ENCODE measurements at regions not wholly inside any gene's neighbourhood (a gene's known extent, or its start where the extent isn't known, plus 50 kb on each side); places are given as distances from the start of the nearest gene placed in this dataset.
"Not testable (repeated sequence)": the region's sequence is repeated elsewhere in the genome, so short reads cannot be mapped to it uniquely, and the experiment has no call there.

- in situ Hi-C loops (cut with MboI; ENCODE audit: low pct_unique_long_range_greater_than_20kb in 2 of 9, low sequenced_read_pairs in 9 of 9, unreplicated experiment in 9 of 9), result loop anchor here in 1 of 9 experiments (25.0 kb wide), 1 partner anchor 262 kb away; no protein-coding TSS in a partner anchor
- H3K4me3 ChIP-seq, result no peak overlapping the region
- peaks cover 17 to 23% of the 10 kb centered on the region in 2 donors for H3K4me1 ChIP-seq (replicated peaks in 1 of 2)
- no peak for ATAC-seq (replicated peaks in 6 of 8)
- H3K27ac ChIP-seq, result no peak overlapping the region
- WGBS, 10 experiments, result 30 to 100% (median 85%) methylated on average over 1 to 6 of the region's 6 CpGs; no CpG with 5 or more reads in 2 of the 10 experiments
Observed at GRCh38 chr19:28998974-28999373, 214.0 kb downstream of the UQCRFS1 start.

GRCh38 chr19:28997866-28998265, 215.1 kb downstream of the UQCRFS1 start:
- 0 to 72% (median 38%) methylated on average over 1 to 6 of the region's 6 CpGs; no CpG with 5 or more reads in 2 of the 10 experiments for whole genome bisulfite sequencing, 10 experiments
- peaks cover 15 to 20% of the 10 kb centered on the region in 2 donors for H3K4me1 ChIP-seq (replicated peaks in 1 of 2)
- H3K4me3 ChIP-seq; ATAC-seq (replicated peaks in 6 of 8); H3K27ac ChIP-seq: not testable (repeated sequence)
- in situ Hi-C loops (cut with MboI; ENCODE audit: low pct_unique_long_range_greater_than_20kb in 2 of 9, low sequenced_read_pairs in 9 of 9, unreplicated experiment in 9 of 9), result loop anchor here in 1 of 9 experiments (25.0 kb wide), 1 partner anchor 261 kb away; no protein-coding TSS in a partner anchor

GRCh38 chr19:28990522-28990921, 222.4 kb downstream of the UQCRFS1 start:
- Histone ChIP-seq H3K27ac (no peak overlapping the region), H3K4me1 (replicated peaks in 1 of 2) (peaks cover 12 to 15% of the 10 kb centered on the region in 2 donors), H3K4me3 (no peak overlapping the region)
- in situ Hi-C loops (cut with MboI; ENCODE audit: low pct_unique_long_range_greater_than_20kb in 2 of 9, low sequenced_read_pairs in 9 of 9, unreplicated experiment in 9 of 9), result loop anchor here in 1 of 9 experiments (25.0 kb wide), 1 partner anchor 253 kb away; no protein-coding TSS in a partner anchor
- 60 to 100% (median 77%) methylated on average over 1 to 4 of the region's 5 CpGs; no CpG with 5 or more reads in 6 of the 10 experiments for WGBS, 10 experiments
- peak in 7 of 8 experiments; percentile 29 to 99 (median 98) for ATAC-seq (replicated peaks in 6 of 8)

- ATAC-seq (replicated peaks in 6 of 8), result peak in 2 of 8 experiments; percentile 66 to 84
- Histone ChIP-seq H3K4me3 (no peak overlapping the region), H3K4me1 (replicated peaks in 1 of 2) (peaks cover 12 to 15% of the 10 kb centered on the region in 2 donors), H3K27ac (no peak overlapping the region)
- in situ Hi-C loops (cut with MboI; ENCODE audit: low pct_unique_long_range_greater_than_20kb in 2 of 9, low sequenced_read_pairs in 9 of 9, unreplicated experiment in 9 of 9), result loop anchor here in 1 of 9 experiments (25.0 kb wide), 1 partner anchor 252 kb away; no protein-coding TSS in a partner anchor
- 68 to 92% (median 88%) methylated on average over 2 to 3 of the region's 6 CpGs; no CpG with 5 or more reads in 6 of the 10 experiments for WGBS, 10 experiments
Observed at GRCh38 chr19:28989739-28990138, 223.2 kb downstream of the UQCRFS1 start.

- 16 to 93% (median 79%) methylated on average over 1 of the region's 1 CpG; no CpG with 5 or more reads in 2 of the 10 experiments for WGBS, 10 experiments
- in situ Hi-C loops (cut with MboI; ENCODE audit: low pct_unique_long_range_greater_than_20kb in 2 of 9, low sequenced_read_pairs in 9 of 9, unreplicated experiment in 9 of 9), result loop anchor here in 1 of 9 experiments (25.0 kb wide), 1 partner anchor 251 kb away; no protein-coding TSS in a partner anchor
- Histone ChIP-seq H3K4me3 (no peak overlapping the region), H3K4me1 (replicated peaks in 1 of 2) (peaks cover 9 to 10% of the 10 kb centered on the region in 2 donors), H3K27ac (no peak overlapping the region)
- no peak for ATAC-seq (replicated peaks in 6 of 8)
Observed at GRCh38 chr19:28988066-28988465, 224.9 kb downstream of the UQCRFS1 start.

DNA sequence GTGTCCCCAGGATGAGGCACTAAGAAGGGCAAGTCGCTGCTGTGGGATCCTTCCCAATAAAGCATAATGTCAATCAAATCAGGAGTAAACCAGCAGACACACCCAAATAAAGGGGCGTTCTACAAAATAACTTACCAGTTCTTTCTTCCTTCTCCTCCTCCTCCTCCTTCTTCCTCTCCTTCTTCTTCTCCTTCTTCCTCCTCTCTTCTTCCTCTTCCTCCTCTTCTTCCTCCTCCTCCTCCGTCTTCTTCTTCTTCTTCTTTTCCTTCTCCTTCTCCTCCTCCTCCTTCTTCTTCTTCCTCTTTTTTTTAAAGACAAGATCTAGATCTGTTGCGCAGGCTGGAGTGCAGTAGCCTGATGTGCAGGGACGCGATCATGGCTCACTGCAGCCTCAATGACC, 225.8 kb downstream of the UQCRFS1 start:
- Histone ChIP-seq H3K4me1 (replicated peaks in 1 of 2) (peaks cover 9 to 10% of the 10 kb centered on the region in 2 donors), H3K27ac (no peak overlapping the region), H3K4me3 (no peak overlapping the region)
- in situ Hi-C loops (cut with MboI; ENCODE audit: low pct_unique_long_range_greater_than_20kb in 2 of 9, low sequenced_read_pairs in 9 of 9, unreplicated experiment in 9 of 9), result loop anchor here in 1 of 9 experiments (25.0 kb wide), 1 partner anchor 250 kb away; no protein-coding TSS in a partner anchor
- no peak for ATAC-seq (replicated peaks in 6 of 8)
- WGBS, 10 experiments, result 44 to 91% (median 80%) methylated on average over 3 to 6 of the region's 6 CpGs; no CpG with 5 or more reads in 1 of the 10 experiments

- ATAC-seq (replicated peaks in 6 of 8), result no peak
- Histone ChIP-seq H3K4me3 (no peak overlapping the region), H3K4me1 (replicated peaks in 1 of 2) (peaks cover 6 to 7% of the 10 kb centered on the region in 2 donors), H3K27ac (no peak overlapping the region)
- in situ Hi-C loops (cut with MboI; ENCODE audit: low pct_unique_long_range_greater_than_20kb in 2 of 9, low sequenced_read_pairs in 9 of 9, unreplicated experiment in 9 of 9), result loop anchor here in 1 of 9 experiments (25.0 kb wide), 1 partner anchor 248 kb away; no protein-coding TSS in a partner anchor
- WGBS, 10 experiments, result 20 to 91% (median 63%) methylated on average over 1 to 6 of the region's 8 CpGs; no CpG with 5 or more reads in 4 of the 10 experiments
Observed at GRCh38 chr19:28985201-28985600, 227.8 kb downstream of the UQCRFS1 start.

DNA sequence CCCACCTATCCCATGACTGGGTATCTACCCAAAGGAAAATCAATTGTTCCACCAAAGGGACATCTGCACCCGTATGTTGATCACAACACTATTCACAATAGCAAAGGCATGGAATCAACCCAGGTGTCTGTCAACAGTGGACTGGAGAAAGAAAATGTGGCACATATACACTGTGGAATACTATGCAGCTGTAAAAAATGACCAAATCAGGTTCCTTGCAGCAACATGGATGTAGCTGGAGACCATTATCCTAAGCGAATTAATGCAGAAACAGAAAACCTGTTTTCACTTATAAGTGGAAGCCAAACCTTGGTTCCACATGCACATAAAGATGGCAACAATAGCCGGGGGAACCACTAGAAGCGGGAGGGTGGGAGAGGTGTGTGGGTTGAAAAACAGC, 228.6 kb downstream of the UQCRFS1 start:
- ATAC-seq (replicated peaks in 6 of 8), result no peak
- Histone ChIP-seq H3K4me1 (replicated peaks in 1 of 2) (peaks cover 6 to 7% of the 10 kb centered on the region in 2 donors), H3K4me3 (no peak overlapping the region), H3K27ac (no peak overlapping the region)
- 0 to 100% (median 80%) methylated on average over 1 to 4 of the region's 4 CpGs; no CpG with 5 or more reads in 1 of the 10 experiments for WGBS, 10 experiments
- in situ Hi-C loops (cut with MboI; ENCODE audit: low pct_unique_long_range_greater_than_20kb in 2 of 9, low sequenced_read_pairs in 9 of 9, unreplicated experiment in 9 of 9), result loop anchor here in 1 of 9 experiments (25.0 kb wide), 1 partner anchor 247 kb away; no protein-coding TSS in a partner anchor

GRCh38 chr19:28983430-28983829, 229.5 kb downstream of the UQCRFS1 start:
- peaks cover 6 to 7% of the 10 kb centered on the region in 2 donors for H3K4me1 ChIP-seq (replicated peaks in 1 of 2)
- peak in 3 of 8 experiments; percentile 37 to 55 (median 53) for ATAC-seq (replicated peaks in 6 of 8)
- H3K27ac ChIP-seq, result no peak overlapping the region
- no peak overlapping the region for H3K4me3 ChIP-seq
- 25 to 87% (median 67%) methylated on average over 1 to 5 of the region's 6 CpGs; no CpG with 5 or more reads in 3 of the 10 experiments for WGBS, 10 experiments
- in situ Hi-C loops (cut with MboI; ENCODE audit: low pct_unique_long_range_greater_than_20kb in 2 of 9, low sequenced_read_pairs in 9 of 9, unreplicated experiment in 9 of 9), result loop anchor here in 1 of 9 experiments (25.0 kb wide), 1 partner anchor 246 kb away; no protein-coding TSS in a partner anchor

DNA sequence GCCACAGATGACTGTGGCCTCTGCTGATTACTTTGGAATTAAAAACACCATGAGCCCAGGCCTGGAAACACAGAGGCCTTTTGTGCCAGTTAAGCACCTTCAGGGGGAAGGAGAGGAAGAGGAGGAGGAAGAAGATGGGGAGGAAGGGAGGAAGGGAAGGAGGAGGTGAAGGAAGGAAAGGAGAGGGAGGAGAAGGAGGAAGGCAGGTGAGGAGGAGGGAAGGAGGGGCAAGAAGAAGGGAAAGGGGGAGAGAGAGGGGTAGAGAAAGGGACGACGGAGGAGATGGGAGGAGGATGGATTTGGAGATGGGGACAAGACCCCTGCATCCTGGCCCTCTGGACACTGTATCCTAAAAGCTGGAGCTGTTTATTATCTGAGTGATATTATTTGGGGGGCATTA, 231.0 kb downstream of the UQCRFS1 start:
- Histone ChIP-seq H3K4me1 (replicated peaks in 1 of 2) (peaks cover 6 to 7% of the 10 kb centered on the region in 2 donors), H3K27ac (no peak overlapping the region), H3K4me3 (no peak overlapping the region)
- ATAC-seq (replicated peaks in 6 of 8), result no peak
- in situ Hi-C loops (cut with MboI; ENCODE audit: low pct_unique_long_range_greater_than_20kb in 2 of 9, low sequenced_read_pairs in 9 of 9, unreplicated experiment in 9 of 9), result loop anchor here in 1 of 9 experiments (25.0 kb wide), 1 partner anchor 245 kb away; no protein-coding TSS in a partner anchor
- WGBS, 10 experiments, result 23 to 100% (median 90%) methylated on average over 2 of the region's 2 CpGs; no CpG with 5 or more reads in 5 of the 10 experiments

DNA sequence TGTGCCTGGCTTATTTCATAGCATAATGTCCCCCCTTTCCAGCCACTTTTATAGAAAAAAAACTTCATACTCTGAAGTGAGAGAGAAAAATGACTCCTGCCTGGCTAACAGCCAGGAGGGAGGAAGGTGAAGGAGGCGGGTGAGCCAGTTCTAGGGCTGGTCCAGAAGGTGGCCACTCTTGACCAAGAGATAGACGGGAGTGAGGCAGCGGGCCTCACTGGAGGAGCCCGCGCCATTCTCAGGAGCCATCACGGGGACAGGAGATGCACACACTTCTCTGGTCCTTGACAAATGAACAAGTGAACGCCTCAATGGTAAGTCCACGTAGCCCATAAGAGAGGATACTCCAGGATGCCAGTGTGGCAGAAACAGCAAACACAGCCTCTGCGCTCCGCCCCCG, 231.4 kb downstream of the UQCRFS1 start:
- peak in 5 of 8 experiments; percentile 50 to 59 (median 52) for ATAC-seq (replicated peaks in 6 of 8)
- in situ Hi-C loops (cut with MboI; ENCODE audit: low pct_unique_long_range_greater_than_20kb in 2 of 9, low sequenced_read_pairs in 9 of 9, unreplicated experiment in 9 of 9), result loop anchor here in 1 of 9 experiments (25.0 kb wide), 1 partner anchor 244 kb away; no protein-coding TSS in a partner anchor
- H3K4me3 ChIP-seq, result no peak overlapping the region
- 40 to 100% (median 66%) methylated on average over 1 to 6 of the region's 11 CpGs; no CpG with 5 or more reads in 5 of the 10 experiments for WGBS, 10 experiments
- H3K4me1 ChIP-seq (replicated peaks in 1 of 2), result peaks cover 6 to 7% of the 10 kb centered on the region in 2 donors
- no peak overlapping the region for H3K27ac ChIP-seq

DNA sequence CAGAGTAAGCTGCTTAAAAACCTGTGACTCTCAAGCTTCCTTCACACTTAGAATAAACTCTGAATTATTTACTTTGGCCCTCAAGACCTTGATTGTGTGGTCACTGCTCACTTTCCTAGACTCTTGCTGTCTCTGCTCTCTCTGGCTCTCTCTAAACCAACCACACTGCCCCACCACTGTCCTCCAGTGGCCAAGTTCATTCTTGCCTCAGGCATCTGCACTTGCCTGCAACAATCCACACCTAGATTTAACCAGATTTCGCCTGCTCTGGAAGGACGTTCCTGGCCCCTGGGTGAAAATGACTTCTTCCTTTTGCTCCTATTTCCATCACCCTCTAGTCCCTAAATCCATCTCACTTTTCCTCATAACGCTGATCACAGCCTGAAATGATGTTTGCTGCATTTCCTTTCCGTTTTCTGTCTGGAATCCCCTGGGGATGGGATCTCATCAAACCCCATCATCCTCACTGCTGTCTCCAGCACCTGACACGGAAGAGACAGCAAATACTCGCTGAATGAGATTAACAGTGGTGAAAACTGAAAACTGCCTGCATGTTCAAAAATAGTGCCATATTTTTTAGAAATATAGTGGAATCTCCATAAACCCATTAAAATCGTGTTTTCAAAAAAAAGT, 232.6 kb downstream of the UQCRFS1 start:
- H3K4me3 ChIP-seq, result no peak overlapping the region
- in situ Hi-C loops (cut with MboI; ENCODE audit: low pct_unique_long_range_greater_than_20kb in 2 of 9, low sequenced_read_pairs in 9 of 9, unreplicated experiment in 9 of 9), result loop anchor here in 1 of 9 experiments (25.0 kb wide), 1 partner anchor 243 kb away; no protein-coding TSS in a partner anchor
- WGBS, 10 experiments, result 10 to 88% (median 58%) methylated on average over 1 to 7 of the region's 7 CpGs
- peak overlapping the region in 1 of 2 donors; percentile 3 for H3K27ac ChIP-seq
- H3K4me1 ChIP-seq (replicated peaks in 1 of 2), result peaks cover 6 to 7% of the 10 kb centered on the region in 2 donors
- peak in 7 of 8 experiments; percentile 49 to 99 (median 74) for ATAC-seq (replicated peaks in 6 of 8)

- Histone ChIP-seq H3K27ac (no peak overlapping the region), H3K4me3 (no peak overlapping the region), H3K4me1 (replicated peaks in 1 of 2) (peaks cover 6 to 7% of the 10 kb centered on the region in 2 donors)
- in situ Hi-C loops (cut with MboI; ENCODE audit: low pct_unique_long_range_greater_than_20kb in 2 of 9, low sequenced_read_pairs in 9 of 9, unreplicated experiment in 9 of 9), result loop anchor here in 1 of 9 experiments (25.0 kb wide), 1 partner anchor 241 kb away; no protein-coding TSS in a partner anchor
- 16 to 80% (median 69%) methylated on average over 1 to 5 of the region's 5 CpGs for WGBS, 10 experiments
- no peak for ATAC-seq (replicated peaks in 6 of 8)
Observed at GRCh38 chr19:28977826-28978225, 235.1 kb downstream of the UQCRFS1 start.

Data from motor neuron (in vitro differentiated cells).